OCI-LY7 (cell line): ENCODE measurements at regions not wholly inside any gene's neighbourhood (a gene's known extent, or its start where the extent isn't known, plus 50 kb on each side); places are given as distances from the start of the nearest gene placed in this dataset.

ENCODE experiments used
- BruUV-seq: library from RNA; stranded (reverse); fragments of 400-500 nt; replicated peaks from 2 replicates; lab custom pipeline; 2021; lab: Mats Ljungman, UMichigan
- CTCF ChIA-PET: fragments of 300-600 bp; sonication (Branson Sonifier 250); formaldehyde crosslinking; loops from one replicate; lab custom pipeline; 2022; ENCODE audit warnings: antibody characterized with exemption; ENCODE audit not compliant: unreplicated experiment; lab: Charles Lee
- POLR2A ChIA-PET: fragments of 300-600 bp; sonication (Branson Sonifier 250); formaldehyde crosslinking; loops from one replicate; lab custom pipeline; 2022; ENCODE audit warnings: antibody characterized with exemption; lab: Charles Lee
- DNase-seq: peaks from one replicate; pipeline ENCODE4 v3.0.0-alpha.2; 2015; ENCODE audit warnings: low spot score
- H2AFZ ChIP-seq: fragments of 200-600 bp; sonication (generic), shearing (Covaris generic); 2 replicates; pipeline ENCODE4 v1.6.1; 2014; ENCODE audit warnings: mild to moderate bottlenecking, antibody characterized with exemption, low read length, moderate library complexity
- H3K27ac ChIP-seq: fragments of 200-600 bp; sonication (generic); 2 replicates; pipeline ENCODE4 v1.5.1; 2014; ENCODE audit warnings: mixed run types, low read depth, mild to moderate bottlenecking, moderate library complexity, low read length, inconsistent platforms; ENCODE audit not compliant: poor library complexity, severe bottlenecking
- H3K36me3 ChIP-seq: fragments of 200-600 bp; sonication (generic); 2 replicates; pipeline ENCODE4 v1.6.1; 2014; ENCODE audit warnings: mild to moderate bottlenecking, antibody characterized with exemption, low read length, moderate library complexity, mixed read lengths; ENCODE audit not compliant: insufficient read depth
- H3K4me1 ChIP-seq: fragments of 200-600 bp; sonication (generic); 2 replicates; pipeline ENCODE4 v1.5.1; 2014; ENCODE audit warnings: mild to moderate bottlenecking, low read length; ENCODE audit not compliant: insufficient read depth, poor library complexity, severe bottlenecking
- H3K4me2 ChIP-seq: fragments of 200-600 bp; sonication (generic); 2 replicates; pipeline ENCODE4 v1.6.1; 2014; ENCODE audit warnings: mild to moderate bottlenecking, low read length
- H3K4me3 ChIP-seq: fragments of 200-600 bp; sonication (generic); 2 replicates; pipeline ENCODE4 v1.5.1; 2014; ENCODE audit warnings: mild to moderate bottlenecking, low read depth, low read length; ENCODE audit not compliant: poor library complexity, severe bottlenecking
- H3K79me2 ChIP-seq: fragments of 200-600 bp; sonication (generic); 2 replicates; pipeline ENCODE4 v1.6.1; 2016; ENCODE audit warnings: low read depth, mild to moderate bottlenecking, low read length, moderate library complexity, mixed read lengths; ENCODE audit not compliant: insufficient read depth
- H3K9me2 ChIP-seq: fragments of 200-600 bp; sonication (generic); 2 replicates; pipeline ENCODE4 v1.6.1; 2016; ENCODE audit warnings: mild to moderate bottlenecking, low read length, mixed read lengths; ENCODE audit not compliant: insufficient read depth
- H3K9me3 ChIP-seq: fragments of 200-600 bp; sonication (generic); 2 replicates; pipeline ENCODE4 v1.6.1; 2014; ENCODE audit warnings: mild to moderate bottlenecking, mixed run types, low read length, mixed read lengths
- H4K20me1 ChIP-seq: fragments of 200-600 bp; sonication (generic); 2 replicates; pipeline ENCODE4 v1.6.1; 2014; ENCODE audit warnings: mild to moderate bottlenecking, antibody characterized with exemption, low read length, moderate library complexity, mixed read lengths; ENCODE audit not compliant: insufficient read depth
- CTCF ChIP-seq: fragments of 200-600 bp; sonication (generic); conservative IDR thresholded peaks from 2 replicates; pipeline ENCODE4 v1.5.1; 2014; ENCODE audit warnings: mild to moderate bottlenecking, antibody characterized with exemption, low read length, moderate library complexity, mixed read lengths
- EZH2phosphoT487 ChIP-seq: fragments of 200-600 bp; sonication (generic); IDR thresholded peaks from 2 replicates; pipeline ENCODE4 v1.6.1; 2018; ENCODE audit warnings: low read depth, borderline replicate concordance, mild to moderate bottlenecking, mixed run types, antibody characterized with exemption, low read length, moderate library complexity, mixed read lengths
- intact Hi-C: fragments of 100-400 bp; cut with micrococcal nuclease; formaldehyde crosslinking; loops from one replicate; pipeline ENCODE4 v1.10.0; 2022; ENCODE audit not compliant: unreplicated experiment

DNA sequence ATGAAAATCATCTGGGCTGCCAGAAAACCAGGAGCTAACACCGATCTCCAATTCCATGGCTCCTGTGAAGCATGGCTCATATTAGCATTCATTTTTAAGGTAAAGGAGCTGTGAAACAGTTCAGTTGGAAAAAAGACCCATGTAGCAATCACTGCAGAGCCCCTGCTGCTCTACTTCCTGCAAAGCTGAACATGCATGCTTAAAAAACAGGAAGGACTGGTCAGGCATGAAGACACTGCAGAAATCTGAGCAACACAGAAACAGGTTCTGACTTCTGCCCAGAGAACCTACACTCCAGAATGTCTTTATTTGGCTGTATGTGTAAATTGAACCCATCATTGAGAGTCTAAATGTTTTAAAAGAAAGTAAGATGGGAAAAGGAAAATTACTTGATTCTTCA, 950.6 kb downstream of the DCDC2C start:
- Histone ChIP-seq H3K4me2 (peak overlapping the region; percentile 63), H3K79me2 (no peaks in the 10 kb centered on the region), H3K9me2 (no peaks in the 10 kb centered on the region), H3K36me3 (no peaks in the 10 kb centered on the region), H4K20me1 (no peaks in the 10 kb centered on the region), H2AFZ (peak overlapping the region; percentile 95), H3K27ac (peak overlapping the region; percentile 73), H3K9me3 (no peaks in the 10 kb centered on the region), H3K4me1 (peaks cover 45% of the 10 kb centered on the region), H3K4me3 (peak overlapping the region; percentile 25)
- intact Hi-C loops = loop anchor here (1.0 kb wide), 1 partner anchor 20 kb away; no protein-coding TSS in a partner anchor
- CTCF ChIA-PET = no interaction called here
- TF ChIP-seq CTCF (no peak), EZH2phosphoT487 (no peak)
- DNase-seq = peak; percentile 77
- POLR2A ChIA-PET = interaction anchor here (0.7 to 2.9 kb wide), 7 partner anchors 8 to 1041 kb away, joined by 3 to 19 read pairs (median 3); no protein-coding TSS in a partner anchor
- BruUV-seq = no TSS peak

DNA sequence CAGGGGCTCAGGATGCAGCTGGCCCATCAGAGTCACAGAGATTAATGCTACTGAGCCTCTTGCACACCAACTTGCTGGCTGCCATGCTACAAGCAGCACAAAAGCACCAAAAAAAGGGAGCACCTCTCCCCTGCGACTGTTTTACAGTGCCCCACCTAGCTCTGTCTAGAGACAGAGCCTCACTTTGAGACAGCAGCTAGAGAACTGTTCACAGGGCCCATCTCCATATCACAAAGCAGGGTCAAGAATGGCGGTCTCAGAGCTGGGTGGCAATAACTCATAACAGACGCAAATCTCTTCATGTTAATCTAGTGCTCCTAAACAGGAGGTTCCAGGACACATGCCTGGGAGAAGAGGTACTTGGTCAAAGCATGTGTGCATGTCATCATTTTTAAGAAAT, 953.0 kb downstream of the DCDC2C start:
- Histone ChIP-seq H3K4me3 (peak overlapping the region; percentile 55), H3K9me3 (no peaks in the 10 kb centered on the region), H3K4me2 (peak overlapping the region; percentile 39), H3K4me1 (peaks cover 39% of the 10 kb centered on the region), H2AFZ (peak overlapping the region; percentile 95), H3K79me2 (no peaks in the 10 kb centered on the region), H3K9me2 (no peaks in the 10 kb centered on the region), H3K36me3 (no peaks in the 10 kb centered on the region), H3K27ac (peak overlapping the region; percentile 31), H4K20me1 (no peaks in the 10 kb centered on the region)
- DNase-seq = peak; percentile 58
- ChIA-PET POLR2A (interaction anchor here (0.5 kb wide), 1 partner anchor 17 kb away, joined by 3 read pairs; no protein-coding TSS in a partner anchor), CTCF (no interaction called here)
- BruUV-seq = no TSS peak
- no peak for TF ChIP-seq CTCF
- TF ChIP-seq EZH2phosphoT487 = no peak
- intact Hi-C loops = no loop called here

DNA sequence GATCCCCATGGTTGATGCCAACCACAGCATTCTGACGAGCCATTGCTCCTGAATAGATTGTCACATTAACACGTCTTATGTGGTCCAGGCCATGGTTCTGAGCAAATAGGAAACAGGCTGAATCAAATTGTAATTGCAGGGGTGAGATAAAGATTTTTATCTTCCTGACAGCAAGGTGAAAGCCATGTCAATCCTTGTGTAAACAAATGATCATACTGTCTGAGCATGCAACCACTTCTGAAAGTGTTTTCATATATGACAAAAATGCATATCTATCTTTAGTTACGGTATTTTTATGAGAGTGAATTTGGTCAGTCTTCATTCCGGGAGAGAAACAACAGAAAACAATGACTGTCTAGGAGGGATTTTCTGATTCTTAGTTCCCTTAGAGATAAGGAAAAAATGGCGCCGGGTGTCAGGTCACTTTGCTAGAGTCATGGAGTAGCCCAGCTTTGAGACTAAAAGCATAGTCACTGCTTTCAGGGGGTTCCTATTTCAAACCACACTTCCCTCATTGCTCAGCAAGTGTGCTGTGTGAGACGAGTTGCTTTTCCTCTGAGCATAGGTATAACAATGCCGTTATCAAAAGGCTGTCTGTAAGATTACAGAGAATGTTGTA, 958.9 kb downstream of the DCDC2C start:
- Histone ChIP-seq H4K20me1 (no peaks in the 10 kb centered on the region), H3K36me3 (no peaks in the 10 kb centered on the region), H3K79me2 (no peaks in the 10 kb centered on the region), H3K4me2 (peak overlapping the region; percentile 26; the same call in 1 of the 2 replicates), H3K4me1 (peaks cover 9% of the 10 kb centered on the region), H2AFZ (peak overlapping the region; percentile 94), H3K4me3 (no peak overlapping the region), H3K9me2 (no peaks in the 10 kb centered on the region), H3K9me3 (no peaks in the 10 kb centered on the region), H3K27ac (no peak overlapping the region)
- intact Hi-C loops = no loop called here
- BruUV-seq = no TSS peak
- ChIA-PET CTCF (no interaction called here), POLR2A (interaction anchor here (1.6 kb wide), 1 partner anchor 8 kb away, joined by 3 read pairs; no protein-coding TSS in a partner anchor)
- TF ChIP-seq EZH2phosphoT487 = no peak
- no peak for TF ChIP-seq CTCF
- DNase-seq = no peak
